Right cardiac atrium (tissue), 5 donors: ENCODE measurements at regions not wholly inside any gene's neighbourhood (a gene's known extent, or its start where the extent isn't known, plus 50 kb on each side); places are given as distances from the start of the nearest gene placed in this dataset.
"Not testable (repeated sequence)": the region's sequence is repeated elsewhere in the genome, so short reads cannot be mapped to it uniquely, and the experiment has no call there.

Experiments used
- ATAC-seq, 2 donors: fragments of 200-7000 bp; cut with Tn5 transposase; one replicate each; pipeline versions ENCODE4 v1.8.0 to v1.9.1; 2020; ENCODE audit warnings: moderate library complexity in 2 of 2, mild to moderate bottlenecking in 1 of 2
- DNase-seq, 3 donors: peaks; one replicate each; pipeline ENCODE4 v3.0.0-alpha.2; 2020
- H3K27ac ChIP-seq: one replicate; pipeline ENCODE4 v1.5.1; 2013; ENCODE audit warnings: mild to moderate bottlenecking, low read length, control low read depth, moderate library complexity
- H3K27me3 ChIP-seq: one replicate; pipeline ENCODE4 v1.6.1; 2013; ENCODE audit not compliant: control insufficient read depth, insufficient read depth
- H3K4me1 ChIP-seq: one replicate; pipeline ENCODE4 v1.6.1; 2013; ENCODE audit warnings: low read length; ENCODE audit not compliant: control insufficient read depth, insufficient read depth
- H3K4me3 ChIP-seq: one replicate; pipeline ENCODE4 v1.5.1; 2013; ENCODE audit warnings: low read length, control low read depth
- H3K9me3 ChIP-seq: one replicate; pipeline ENCODE4 v1.6.1; 2013; ENCODE audit warnings: low read length; ENCODE audit not compliant: control insufficient read depth
- WGBS: extraction: QIAGEN DNeasy Blood & Tissue Kit; methylation state at CpG from one replicate; pipeline ENCODE4 v1.1.7; 2013; 5-methylcytosine and 5-hydroxymethylcytosine counted together
- intact Hi-C, 4 donors: fragments of 100-400 bp; cut with DNase I; formaldehyde crosslinking; loops; one replicate each; pipeline versions ENCODE4 v1.11.0 to v1.14.0; 2022 to 2023
- donor health status: healthy with polysubstance abuse.
- donor health status: DM: no; HTN: yes; CAD: no.
- donor health status: DM: no; HTN: no; CAD: no.
- donor health status: DM: no; HTN: yes; CAD: no; lungs with severe emphysema.
- donor health status: DM: yes; HTN: yes; CAD: no.

GRCh38 chr1:47541705-47542104 lies 103.9 kb downstream of the FOXD2 start:
- H3K27me3 ChIP-seq, DNase-seq, H3K4me1 ChIP-seq, H3K9me3 ChIP-seq, H3K4me3 ChIP-seq, intact Hi-C loops, ATAC-seq, H3K27ac ChIP-seq: not testable (repeated sequence)
- 90% methylated on average over 4 of the region's 4 CpGs for WGBS

- 87% methylated on average over 1 of the region's 1 CpG for WGBS
- H3K4me1 ChIP-seq, DNase-seq, ATAC-seq, H3K27me3 ChIP-seq, H3K9me3 ChIP-seq, intact Hi-C loops, H3K4me3 ChIP-seq, H3K27ac ChIP-seq: not testable (repeated sequence)
These were observed 105.2 kb downstream of the FOXD2 start for GRCh38 chr1:47543089-47543488.

GRCh38 chr1:47545912-47546483 lies 108.2 kb downstream of the FOXD2 start:
- WGBS, result 77% methylated on average over 4 of the region's 4 CpGs
- Histone ChIP-seq H3K27me3 (no peaks in the 10 kb centered on the region), H3K9me3 (no peaks in the 10 kb centered on the region)

GRCh38 chr1:47547753-47548573 lies 110.1 kb downstream of the FOXD2 start:
- intact Hi-C loops, result no loop called here
- WGBS, result 39% methylated on average over 11 of the region's 11 CpGs
- Histone ChIP-seq H3K4me3 (no peak overlapping the region), H3K27me3 (no peaks in the 10 kb centered on the region), H3K4me1 (no peaks in the 10 kb centered on the region), H3K27ac (no peak overlapping the region), H3K9me3 (no peaks in the 10 kb centered on the region)
- ATAC-seq (no peak), DNase-seq (no peak)

More at GRCh38 chr1:47545912-47546483, 108.2 kb downstream of the FOXD2 start:
- Histone ChIP-seq H3K27ac (no peak overlapping the region), H3K4me3 (no peak overlapping the region), H3K4me1 (no peaks in the 10 kb centered on the region)
- DNase-seq, result no peak
- no peak for ATAC-seq
- intact Hi-C loops, result no loop called here

GRCh38 chr1:47548637-47549036 lies 110.8 kb downstream of the FOXD2 start:
- intact Hi-C loops, result no loop called here
- DNase-seq (no peak), ATAC-seq (no peak)
- 75% methylated on average over 2 of the region's 2 CpGs for WGBS
- Histone ChIP-seq H3K4me3 (no peak overlapping the region), H3K4me1 (no peaks in the 10 kb centered on the region), H3K27me3 (no peaks in the 10 kb centered on the region), H3K27ac (no peak overlapping the region), H3K9me3 (no peaks in the 10 kb centered on the region)

- ATAC-seq, result no peak
- no peak overlapping the region for H3K4me3 ChIP-seq
- H3K9me3 ChIP-seq, result no peaks in the 10 kb centered on the region
- WGBS, result 95% methylated on average over 2 of the region's 2 CpGs
- intact Hi-C loops, result no loop called here
- no peaks in the 10 kb centered on the region for H3K27me3 ChIP-seq
- no peak overlapping the region for H3K27ac ChIP-seq
- no peak for DNase-seq
- no peaks in the 10 kb centered on the region for H3K4me1 ChIP-seq
These were observed 111.7 kb downstream of the FOXD2 start for GRCh38 chr1:47549532-47549931.

GRCh38 chr1:47550929-47551328 lies 113.1 kb downstream of the FOXD2 start:
- Histone ChIP-seq H3K4me3 (no peak overlapping the region), H3K9me3 (no peaks in the 10 kb centered on the region), H3K27me3 (no peaks in the 10 kb centered on the region), H3K27ac (no peak overlapping the region), H3K4me1 (no peaks in the 10 kb centered on the region)
- intact Hi-C loops, result no loop called here
- WGBS, result 84% methylated on average over 5 of the region's 5 CpGs
- no peak for ATAC-seq
- no peak for DNase-seq

GRCh38 chr1:47551971-47552528 lies 114.2 kb downstream of the FOXD2 start:
- intact Hi-C loops, result no loop called here
- 70% methylated on average over 4 of the region's 4 CpGs for WGBS
- DNase-seq, result no peak
- H3K4me3 ChIP-seq, result no peak overlapping the region
- ATAC-seq, result peak in 1 of 2 donors; percentile 55
- no peak overlapping the region for H3K27ac ChIP-seq
- H3K4me1 ChIP-seq, result no peaks in the 10 kb centered on the region
- H3K27me3 ChIP-seq, result no peaks in the 10 kb centered on the region
- H3K9me3 ChIP-seq, result no peaks in the 10 kb centered on the region

- Histone ChIP-seq H3K27me3 (no peaks in the 10 kb centered on the region), H3K4me1 (no peaks in the 10 kb centered on the region), H3K4me3 (no peak overlapping the region), H3K9me3 (no peaks in the 10 kb centered on the region), H3K27ac (no peak overlapping the region)
- WGBS, result 84% methylated on average over 5 of the region's 5 CpGs
- ATAC-seq (no peak), DNase-seq (no peak)
- intact Hi-C loops, result no loop called here
These were observed 116.2 kb downstream of the FOXD2 start for GRCh38 chr1:47554082-47554481.

- WGBS, result 87% methylated on average over 1 of the region's 1 CpG
- no peaks in the 10 kb centered on the region for H3K27me3 ChIP-seq
- DNase-seq, result no peak
These were observed 117.1 kb downstream of the FOXD2 start for GRCh38 chr1:47554901-47555300.

GRCh38 chr1:47555306-47555705 lies 117.5 kb downstream of the FOXD2 start:
- 84% methylated on average over 2 of the region's 2 CpGs for WGBS
- intact Hi-C loops, result no loop called here
- H3K27me3 ChIP-seq, result no peaks in the 10 kb centered on the region
- no peaks in the 10 kb centered on the region for H3K4me1 ChIP-seq
- H3K9me3 ChIP-seq, result no peaks in the 10 kb centered on the region
- ATAC-seq (no peak), DNase-seq (no peak)
- no peak overlapping the region for H3K27ac ChIP-seq
- no peak overlapping the region for H3K4me3 ChIP-seq

More at GRCh38 chr1:47554901-47555300, 117.1 kb downstream of the FOXD2 start:
- no peaks in the 10 kb centered on the region for H3K9me3 ChIP-seq
- no peak for ATAC-seq
- no peaks in the 10 kb centered on the region for H3K4me1 ChIP-seq
- no peak overlapping the region for H3K4me3 ChIP-seq
- no peak overlapping the region for H3K27ac ChIP-seq
- intact Hi-C loops, result no loop called here
